Esophagus muscularis mucosa (tissue), 4 donors: ENCODE measurements at regions not wholly inside any gene's neighbourhood (a gene's known extent, or its start where the extent isn't known, plus 50 kb on each side); places are given as distances from the start of the nearest gene placed in this dataset.

Source experiments
- EP300 ChIP-seq: sonication (generic); formaldehyde crosslinking; IDR thresholded peaks from one replicate; pipeline ENCODE4 v1.6.1; 2017; ENCODE audit warnings: antibody characterized with exemption
- POLR2AphosphoS5 ChIP-seq, 2 donors: sonication (generic); formaldehyde crosslinking; IDR thresholded peaks; one replicate each; pipeline ENCODE4 v1.6.1; 2017; ENCODE audit warnings: antibody characterized with exemption in 2 of 2
- TF ChIP-seq, protein P1 (sequence below), 3 experiments: fragments of 200-600 bp in 2 of 3; fragments of 450-650 bp in 1 of 3; sonication (generic) in 2 of 3; IDR thresholded peaks; one replicate each; pipeline ENCODE4 v1.5.1; 2017 to 2019; ENCODE audit warnings: antibody characterized with exemption in 3 of 3, mild to moderate bottlenecking in 2 of 3, moderate library complexity in 1 of 3

DNA sequence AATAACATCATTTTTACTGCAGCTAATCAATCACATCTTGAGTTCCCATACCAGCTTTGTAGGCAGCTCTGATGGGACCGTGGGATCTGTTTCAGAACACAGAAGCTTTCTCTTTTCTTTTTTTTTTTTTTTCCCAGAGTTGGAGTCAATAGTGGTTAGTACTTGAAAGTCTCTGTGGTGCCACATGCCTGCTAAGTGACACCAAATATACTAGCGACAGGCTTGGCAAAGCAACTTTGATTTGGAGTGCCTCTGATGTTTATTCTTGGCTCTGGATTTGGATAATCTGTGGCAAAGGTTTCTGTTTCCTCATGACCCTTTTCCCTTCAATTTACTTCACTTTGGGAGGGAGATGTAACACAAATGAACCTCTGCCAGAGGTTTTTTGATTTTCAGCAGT lies 681.4 kb upstream of the TENM4 start:
- TF ChIP-seq, protein P1, sequence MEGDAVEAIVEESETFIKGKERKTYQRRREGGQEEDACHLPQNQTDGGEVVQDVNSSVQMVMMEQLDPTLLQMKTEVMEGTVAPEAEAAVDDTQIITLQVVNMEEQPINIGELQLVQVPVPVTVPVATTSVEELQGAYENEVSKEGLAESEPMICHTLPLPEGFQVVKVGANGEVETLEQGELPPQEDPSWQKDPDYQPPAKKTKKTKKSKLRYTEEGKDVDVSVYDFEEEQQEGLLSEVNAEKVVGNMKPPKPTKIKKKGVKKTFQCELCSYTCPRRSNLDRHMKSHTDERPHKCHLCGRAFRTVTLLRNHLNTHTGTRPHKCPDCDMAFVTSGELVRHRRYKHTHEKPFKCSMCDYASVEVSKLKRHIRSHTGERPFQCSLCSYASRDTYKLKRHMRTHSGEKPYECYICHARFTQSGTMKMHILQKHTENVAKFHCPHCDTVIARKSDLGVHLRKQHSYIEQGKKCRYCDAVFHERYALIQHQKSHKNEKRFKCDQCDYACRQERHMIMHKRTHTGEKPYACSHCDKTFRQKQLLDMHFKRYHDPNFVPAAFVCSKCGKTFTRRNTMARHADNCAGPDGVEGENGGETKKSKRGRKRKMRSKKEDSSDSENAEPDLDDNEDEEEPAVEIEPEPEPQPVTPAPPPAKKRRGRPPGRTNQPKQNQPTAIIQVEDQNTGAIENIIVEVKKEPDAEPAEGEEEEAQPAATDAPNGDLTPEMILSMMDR (IDR thresholded peaks at IDR 0.05): no peak
- TF ChIP-seq POLR2AphosphoS5 (IDR thresholded peaks at IDR 0.05) (no peak), EP300 (no peak)
